Stimulated activated CD4-positive, alpha-beta T cell treated with anti-CD3 and anti-CD28 coated beads, Interleukin-12 subunit alpha, Interleukin-12 subunit beta, amount 100 ng/mL, for 4 hours (primary cell): ENCODE measurements at regions not wholly inside any gene's neighbourhood (a gene's known extent, or its start where the extent isn't known, plus 50 kb on each side); places are given as distances from the start of the nearest gene placed in this dataset.
A peak's percentile ranks its signal among the peaks of the same experiment; 100 is the strongest.
"Not testable (repeated sequence)": the region's sequence is repeated elsewhere in the genome, so short reads cannot be mapped to it uniquely, and the experiment has no call there.

Source experiments
- DNase-seq: peaks from one replicate; pipeline ENCODE4 v3.0.0-alpha.2; 2020

GRCh38 chr15:91415258-91415657, 315.2 kb downstream of the SV2B start:
- DNase-seq = not testable (repeated sequence)

DNA sequence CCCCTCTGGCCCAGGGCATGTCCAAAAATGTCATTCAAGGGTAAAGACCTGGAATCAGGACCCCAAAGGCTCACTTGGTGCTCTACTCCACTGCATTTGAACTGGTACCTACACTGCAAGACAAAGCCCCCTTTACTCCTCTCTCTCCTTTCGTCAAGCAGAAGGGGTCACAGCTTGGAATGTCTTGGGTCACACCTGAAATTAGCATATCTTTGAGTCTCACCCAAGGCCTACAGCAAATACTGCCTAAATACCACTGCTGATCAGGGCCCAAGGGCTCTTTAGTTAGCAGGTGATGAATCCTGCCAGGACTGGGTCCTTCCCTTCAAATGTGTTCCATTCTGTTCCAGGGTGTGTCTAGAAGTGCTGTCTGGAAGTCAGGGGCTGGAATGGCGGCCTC, 320.6 kb downstream of the SV2B start:
- DNase-seq = no peak

GRCh38 chr15:91422797-91423196, 322.7 kb downstream of the SV2B start:
- no peak for DNase-seq

- DNase-seq = no peak
These were observed 323.9 kb downstream of the SV2B start for GRCh38 chr15:91424001-91424400.

DNA sequence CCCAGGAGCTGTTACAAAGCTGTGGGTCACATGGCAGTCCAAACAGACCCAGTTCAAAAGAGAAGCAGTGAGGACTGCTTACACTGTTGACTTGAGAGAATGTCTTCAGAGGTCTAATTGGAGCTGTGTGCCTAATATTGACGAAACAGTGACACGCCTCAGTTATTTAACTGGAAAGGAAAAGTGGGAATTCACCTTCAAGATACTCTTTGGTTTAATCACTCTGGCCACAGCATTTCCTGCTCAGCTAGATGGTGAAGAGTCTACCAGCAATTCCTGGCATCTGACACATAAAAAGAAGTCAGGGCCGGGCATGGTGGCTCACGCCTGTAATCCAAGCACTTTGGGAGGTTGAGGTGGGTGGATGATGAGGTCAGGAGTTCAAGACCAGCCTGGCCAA, 326.4 kb downstream of the SV2B start:
- DNase-seq = no peak

DNA sequence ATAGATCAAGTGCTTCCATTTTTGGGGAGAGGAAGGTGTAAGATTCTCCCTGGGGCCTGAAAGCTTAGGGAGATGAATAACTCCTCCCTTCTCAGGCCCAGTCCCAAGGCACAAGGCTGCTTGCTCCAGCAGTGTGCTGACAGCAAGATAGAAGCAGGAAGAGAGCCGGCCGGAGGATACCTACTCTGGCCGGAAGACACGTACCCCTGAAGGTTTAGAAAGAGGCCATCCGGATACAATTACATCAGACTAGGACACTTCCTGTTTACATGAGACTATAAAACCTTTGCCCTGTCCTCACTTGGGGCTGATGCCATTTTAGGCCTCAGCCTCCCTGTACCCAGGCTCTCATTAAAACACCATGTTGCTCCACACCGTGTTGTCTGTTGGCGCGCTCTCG, 329.9 kb downstream of the SV2B start:
- DNase-seq = no peak

- no peak for DNase-seq
These were observed 331.1 kb downstream of the SV2B start for GRCh38 chr15:91431041-91431715.

DNA sequence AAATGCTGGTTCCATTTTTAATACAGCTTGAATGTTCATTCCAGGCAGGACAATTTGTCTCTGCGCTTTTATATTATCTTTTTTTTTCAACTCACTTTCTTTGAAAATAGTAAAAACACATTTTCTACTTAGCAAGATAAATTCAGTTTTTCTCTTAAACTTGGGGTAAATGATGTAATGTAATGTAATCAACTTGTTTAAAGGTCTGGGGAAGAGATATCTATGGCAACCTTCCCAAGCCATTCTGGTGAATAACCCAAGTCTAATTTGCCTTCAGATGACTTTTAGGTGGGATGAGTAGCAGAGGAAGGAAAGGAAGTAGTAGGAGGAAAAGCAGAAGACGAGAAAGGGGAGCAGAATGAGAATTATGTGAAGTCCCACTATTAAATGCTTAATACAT, 335.1 kb downstream of the SV2B start:
- DNase-seq = no peak

- DNase-seq = no peak
These were observed 344.6 kb downstream of the SV2B start for GRCh38 chr15:91444656-91445055.

GRCh38 chr15:91445695-91446228, 345.7 kb downstream of the SV2B start:
- no peak for DNase-seq

DNA sequence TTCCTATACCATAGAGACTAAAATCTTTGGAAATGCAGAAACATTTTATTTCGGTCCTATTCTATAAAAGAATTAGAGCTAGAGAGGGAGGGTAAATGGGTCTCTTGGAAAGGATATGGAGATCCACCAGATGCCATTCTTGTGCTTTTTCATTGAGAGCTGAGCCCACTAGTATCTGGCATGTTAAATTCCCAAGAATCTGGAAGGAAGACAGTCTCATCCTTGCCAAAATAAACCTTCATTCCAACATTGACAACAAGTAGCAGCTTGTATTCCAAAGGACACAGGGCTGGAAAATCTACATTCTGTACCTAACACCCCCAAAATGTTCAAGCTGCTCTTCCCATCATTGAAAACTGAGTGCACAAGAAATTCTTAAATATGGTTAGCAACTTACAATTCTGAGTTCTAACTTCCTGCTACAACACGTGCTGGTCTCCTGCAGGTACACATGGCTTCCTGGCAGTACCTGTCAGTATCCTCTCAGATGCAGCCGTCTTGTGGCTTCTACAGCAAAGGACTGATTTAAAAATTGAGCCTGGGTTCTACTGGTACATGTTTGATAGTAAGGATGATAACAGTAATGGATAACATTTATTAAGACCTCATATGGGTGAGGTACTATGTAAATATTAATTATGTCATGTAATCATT, 348.1 kb downstream of the SV2B start:
- DNase-seq = no peak

GRCh38 chr15:91453376-91453775, 353.3 kb downstream of the SV2B start:
- not testable (repeated sequence) for DNase-seq

GRCh38 chr15:91456251-91456718, 356.2 kb downstream of the SV2B start:
- no peak for DNase-seq

DNA sequence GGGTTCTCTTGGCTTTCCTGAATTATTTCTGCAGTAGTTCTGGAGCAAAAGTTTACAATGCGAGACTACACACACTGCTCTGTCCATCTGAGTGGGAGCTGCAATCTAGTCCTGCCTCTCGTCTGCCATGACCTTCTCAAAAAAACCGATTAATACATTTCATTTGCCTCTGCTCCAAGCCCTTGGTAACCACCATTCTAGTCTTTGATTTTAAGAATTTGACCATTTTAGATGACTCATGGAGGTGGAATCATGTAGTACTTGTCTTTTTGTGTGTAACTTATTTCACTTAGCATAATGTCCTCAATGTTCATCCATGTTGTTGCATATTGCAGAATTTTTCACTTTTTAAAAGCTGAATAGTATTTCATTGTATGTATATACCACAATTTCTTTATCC, 356.9 kb downstream of the SV2B start:
- DNase-seq = no peak

GRCh38 chr15:91461377-91461776, 361.3 kb downstream of the SV2B start:
- DNase-seq = no peak

- DNase-seq = no peak
These were observed 365.0 kb downstream of the SV2B start for GRCh38 chr15:91465086-91465485.

- DNase-seq = no peak
These were observed 365.6 kb downstream of the SV2B start for GRCh38 chr15:91465696-91466095.

GRCh38 chr15:91468871-91469580, 369.0 kb downstream of the SV2B start:
- no peak for DNase-seq

GRCh38 chr15:91469632-91470567, 369.8 kb downstream of the SV2B start:
- DNase-seq = peak; percentile 48

- DNase-seq = no peak
These were observed 371.4 kb downstream of the SV2B start for GRCh38 chr15:91471468-91471867.

DNA sequence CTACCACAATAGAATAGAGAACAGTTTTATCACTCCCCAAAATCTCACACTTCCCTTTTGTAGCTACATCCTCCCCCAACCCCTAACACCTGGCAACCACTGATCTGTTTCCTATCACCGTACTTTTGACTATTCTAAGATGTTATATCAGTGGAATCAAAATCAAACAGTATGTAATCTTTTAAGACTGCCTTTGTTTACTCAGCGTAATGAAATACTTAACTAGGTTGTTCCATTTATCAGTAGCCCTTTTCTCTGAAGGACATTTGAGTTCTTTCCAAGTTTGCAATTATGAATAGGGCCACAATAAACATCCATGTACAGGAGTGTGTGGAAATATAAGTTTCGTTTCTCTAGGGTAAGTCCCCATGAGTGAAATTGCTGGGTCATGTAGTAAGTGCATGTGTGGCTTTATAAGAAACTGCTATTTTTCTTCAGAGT, 372.3 kb downstream of the SV2B start:
- no peak for DNase-seq

DNA sequence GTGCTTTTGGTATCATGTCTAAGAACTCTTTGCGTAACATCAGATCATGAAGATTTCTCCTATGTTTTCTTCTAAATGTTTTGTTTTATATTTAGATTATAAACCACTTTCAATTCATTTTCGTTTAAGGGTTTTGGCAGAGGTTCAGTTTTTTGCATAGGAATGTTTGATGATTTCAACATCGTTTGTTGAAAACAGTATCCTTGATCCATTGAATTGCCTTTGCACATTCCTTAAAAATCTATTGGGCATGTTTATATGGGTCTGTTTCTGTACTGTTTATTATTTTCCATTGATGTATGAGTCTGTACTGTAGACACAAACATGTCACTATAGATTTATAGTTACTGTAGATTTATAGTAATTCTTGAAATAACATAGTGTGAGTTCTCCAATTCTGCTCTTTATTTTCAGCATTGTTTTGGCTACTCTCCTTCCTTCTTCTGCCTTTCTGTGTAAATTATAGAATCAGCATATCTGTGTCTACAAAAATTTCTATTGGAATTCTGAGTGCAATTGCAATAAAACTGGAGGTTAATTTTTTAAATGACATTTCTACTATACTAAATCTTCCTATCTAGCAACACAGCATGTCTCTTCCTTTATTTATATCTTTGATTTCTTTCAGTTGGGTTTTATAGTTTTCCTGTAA, 374.0 kb downstream of the SV2B start:
- DNase-seq = no peak
